IPS DF 4.7 (cell line): ENCODE measurements at regions not wholly inside any gene's neighbourhood (a gene's known extent, or its start where the extent isn't known, plus 50 kb on each side); places are given as distances from the start of the nearest gene placed in this dataset.
"Not testable (repeated sequence)": the region's sequence is repeated elsewhere in the genome, so short reads cannot be mapped to it uniquely, and the experiment has no call there.

ENCODE experiments used
- DNase-seq: peaks from one replicate; pipeline ENCODE4 v3.0.0-alpha.2; 2013; ENCODE audit warnings: low spot score; ENCODE audit errors: extremely low read depth

- no peak for DNase-seq
Measured at GRCh38 chr5:74404574-74405508, 235.7 kb downstream of the ENC1 start.

DNA sequence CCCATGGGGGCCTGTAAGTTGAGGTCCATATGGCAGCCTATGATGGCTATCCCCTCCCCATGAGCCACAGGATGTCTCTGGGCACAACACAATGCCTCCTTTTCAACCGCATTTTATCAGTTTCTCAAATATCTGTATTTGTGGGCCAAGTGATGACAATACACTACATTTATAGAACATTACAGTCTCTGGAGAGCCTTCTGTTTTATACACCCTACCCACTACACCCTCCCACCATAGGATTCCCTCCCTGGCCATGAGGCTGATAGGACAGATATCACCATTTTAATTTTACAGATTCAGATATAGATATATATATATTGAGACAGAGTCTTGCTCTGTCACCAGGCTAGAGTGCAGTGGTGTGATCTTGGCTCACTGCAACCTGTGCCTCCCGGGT lies 236.8 kb downstream of the ENC1 start:
- no peak for DNase-seq

GRCh38 chr5:74402553-74402952 lies 238.0 kb downstream of the ENC1 start:
- no peak for DNase-seq

GRCh38 chr5:74401946-74402320 lies 238.6 kb downstream of the ENC1 start:
- DNase-seq = no peak

DNA sequence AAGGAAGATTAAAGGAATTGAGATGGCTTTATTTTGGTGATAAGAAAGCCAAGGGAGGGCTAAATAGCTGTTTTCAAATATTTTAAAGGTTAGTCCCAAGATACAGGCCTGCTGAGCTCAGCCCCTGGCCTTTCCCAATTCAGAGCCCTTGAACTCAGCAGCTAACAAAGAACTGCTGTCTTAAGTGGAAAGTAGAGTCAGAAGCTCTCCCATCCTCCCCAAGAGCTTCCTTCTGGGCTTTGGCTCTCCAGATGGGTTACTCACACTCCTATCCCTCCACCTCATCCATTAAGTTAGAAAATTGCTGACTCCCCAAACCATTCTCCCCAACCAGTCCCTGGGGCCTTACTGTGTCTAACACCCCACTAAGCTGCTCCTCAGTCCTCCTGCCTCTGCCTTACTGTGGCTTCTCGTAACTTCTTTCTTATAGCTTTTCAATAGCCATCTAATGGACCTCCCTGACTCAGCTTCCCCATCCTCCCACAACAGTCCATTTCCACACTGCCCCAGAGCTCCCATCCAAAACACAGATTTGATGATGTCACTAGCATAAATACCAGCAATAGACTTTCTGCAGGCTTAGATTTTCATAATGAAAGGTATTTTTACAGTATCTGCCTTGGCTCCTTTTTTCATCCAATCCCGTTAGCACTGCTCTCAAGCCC lies 239.1 kb downstream of the ENC1 start:
- DNase-seq = no peak

DNA sequence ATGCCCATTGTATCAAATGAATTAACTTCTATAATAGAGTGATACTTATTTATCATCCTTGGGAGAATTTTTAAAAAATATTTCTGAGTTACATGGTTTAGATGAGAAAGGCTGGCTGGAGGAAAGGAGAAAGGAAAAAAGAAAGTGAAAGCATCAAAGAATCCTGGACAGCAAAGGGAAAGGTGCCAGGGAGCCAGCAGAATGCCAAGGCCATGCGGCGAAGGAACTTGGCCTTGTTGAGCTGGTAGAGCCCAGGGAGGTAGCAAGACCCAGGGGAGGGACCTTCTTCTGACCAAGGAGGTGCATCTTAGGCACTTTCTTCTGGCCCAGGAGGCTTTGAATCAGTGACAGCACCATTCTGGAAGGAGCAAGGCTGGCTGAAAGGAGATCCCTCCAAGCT lies 240.5 kb downstream of the ENC1 start:
- no peak for DNase-seq

DNA sequence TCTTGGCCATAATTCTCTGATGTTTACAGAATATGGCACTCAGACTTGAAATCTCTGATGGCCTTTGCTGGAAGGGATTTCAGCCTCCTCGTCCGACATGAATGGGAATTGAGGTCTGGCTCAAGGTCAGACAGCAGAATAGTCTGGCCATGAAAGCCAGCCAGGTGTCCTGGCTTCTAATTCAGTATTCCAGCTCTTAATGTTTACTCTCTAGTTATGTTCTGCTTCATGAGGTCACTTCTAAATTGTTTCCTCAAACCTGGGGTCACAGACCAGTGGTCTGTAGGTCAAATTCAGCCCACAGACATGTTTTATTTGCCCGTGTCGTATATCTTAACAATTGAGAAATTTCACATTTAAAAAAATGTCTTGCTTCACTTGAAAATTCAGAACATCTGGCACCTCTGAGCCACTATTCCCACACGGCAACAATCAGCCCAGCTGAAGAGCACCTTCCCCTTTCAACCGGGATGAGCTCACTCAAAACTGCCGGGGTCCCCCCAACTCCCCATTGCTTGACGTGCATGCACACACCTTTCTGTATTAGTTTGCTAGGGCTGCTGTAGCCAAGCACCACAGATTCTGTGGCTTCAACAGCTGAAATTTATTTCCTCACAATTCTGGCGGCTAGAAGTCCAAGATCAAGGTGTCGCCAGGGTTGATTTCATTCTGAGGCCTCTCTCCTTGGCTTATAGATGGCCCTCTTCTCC lies 243.5 kb downstream of the ENC1 start:
- DNase-seq = no peak

DNA sequence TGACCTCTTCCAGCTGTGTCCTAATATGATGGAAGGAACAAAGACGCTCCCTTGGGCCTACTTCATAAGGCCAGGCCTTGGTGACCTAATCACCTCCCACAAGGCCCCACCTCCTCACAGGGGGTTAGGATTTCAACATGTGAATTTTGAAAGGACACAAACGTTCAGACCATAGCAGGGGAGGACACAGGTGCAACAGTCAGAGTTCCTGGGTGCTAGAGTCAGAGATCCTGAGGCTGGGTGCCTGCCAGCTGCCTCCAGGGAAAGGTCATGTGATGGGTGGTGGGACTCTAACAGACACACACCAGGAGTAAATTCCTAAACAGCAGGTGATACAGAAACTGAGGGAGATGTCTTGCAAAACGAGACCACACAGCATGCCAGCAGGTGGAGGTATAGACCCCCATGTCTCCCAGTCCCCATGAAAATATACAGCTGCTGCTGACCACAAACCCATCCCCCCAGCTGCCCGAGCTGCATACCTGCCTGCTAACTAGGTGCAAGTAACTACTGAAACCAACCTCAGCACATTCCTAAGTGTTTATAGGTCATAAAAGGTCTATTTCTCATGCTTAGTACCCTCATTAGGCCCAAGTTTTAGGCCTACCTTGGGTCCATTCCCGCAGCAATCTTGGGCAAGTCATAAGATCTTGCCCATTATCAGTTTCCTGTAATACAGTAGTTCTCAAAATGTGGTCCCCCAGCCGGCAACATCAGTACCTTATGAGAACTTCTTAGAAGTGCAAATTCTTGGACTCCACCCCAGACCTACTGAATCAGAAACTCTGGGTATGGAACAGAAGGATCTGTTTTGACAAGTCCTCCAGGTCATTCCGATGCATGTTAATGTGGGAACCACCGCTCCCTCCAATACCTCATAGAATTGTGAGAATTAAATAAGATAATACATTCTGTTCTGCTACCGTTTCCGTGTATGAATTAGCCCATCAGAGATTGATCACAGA lies 245.3 kb downstream of the ENC1 start:
- peak; percentile 53 for DNase-seq

DNA sequence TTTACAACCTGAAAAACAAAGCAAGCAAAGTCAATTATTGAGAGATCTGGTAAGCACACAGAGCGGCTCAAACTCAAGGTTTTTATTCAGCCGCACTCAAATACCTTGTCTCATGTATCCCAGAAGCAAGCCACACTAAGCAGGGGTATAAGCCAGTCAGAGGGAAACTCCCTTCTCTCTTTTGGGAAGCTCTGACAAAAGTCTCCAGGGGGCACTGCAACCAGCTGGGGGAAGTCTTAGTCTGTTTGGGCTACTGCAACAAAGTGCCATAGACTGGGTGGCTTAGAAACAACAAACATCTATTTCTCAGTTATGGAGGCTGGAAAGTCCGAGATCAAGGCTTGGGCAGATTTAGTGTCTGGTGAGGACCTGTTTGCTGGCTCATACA lies 246.0 kb downstream of the ENC1 start:
- DNase-seq = no peak

DNA sequence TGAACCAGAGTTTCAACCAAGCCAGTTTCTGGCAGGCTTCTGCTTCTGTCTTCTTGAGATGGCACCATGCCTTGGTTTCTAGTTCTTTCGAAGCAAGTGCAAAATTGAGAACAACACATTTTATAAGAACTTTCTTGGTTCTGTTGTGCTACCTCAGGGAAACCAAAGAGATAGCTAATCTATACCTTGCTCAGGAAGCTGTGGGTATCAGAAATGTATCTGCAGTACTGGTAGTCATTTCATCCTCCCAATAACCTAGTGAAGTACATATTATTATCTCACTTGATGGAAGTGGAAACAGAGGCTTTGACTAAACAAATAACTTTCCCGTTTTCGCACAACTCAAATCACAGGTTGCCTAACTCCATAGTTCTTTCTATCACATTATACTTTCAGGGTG lies 246.6 kb downstream of the ENC1 start:
- DNase-seq = no peak

GRCh38 chr5:74392711-74393351 lies 247.7 kb downstream of the ENC1 start:
- DNase-seq = no peak

DNA sequence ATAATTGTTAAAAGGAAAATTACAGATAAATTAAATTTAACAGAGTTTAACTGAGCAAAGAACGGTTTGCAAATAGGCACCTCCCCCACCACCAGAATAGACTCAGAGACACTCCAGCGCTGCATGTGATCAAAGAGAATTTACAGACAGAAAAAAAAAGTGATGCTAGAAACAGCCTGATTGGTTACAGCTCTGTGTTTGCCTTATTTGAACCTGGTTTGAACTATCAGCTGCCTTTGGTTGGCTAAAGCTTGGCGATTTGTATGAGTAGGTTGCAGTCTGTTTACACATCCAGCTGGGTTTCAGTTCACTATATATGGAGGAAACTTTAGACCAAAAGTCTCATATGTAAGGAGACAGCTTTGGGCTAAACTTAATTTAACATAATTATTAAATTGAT lies 249.1 kb downstream of the ENC1 start:
- no peak for DNase-seq

- no peak for DNase-seq
Measured at GRCh38 chr5:74390822-74391221, 249.7 kb downstream of the ENC1 start.

DNA sequence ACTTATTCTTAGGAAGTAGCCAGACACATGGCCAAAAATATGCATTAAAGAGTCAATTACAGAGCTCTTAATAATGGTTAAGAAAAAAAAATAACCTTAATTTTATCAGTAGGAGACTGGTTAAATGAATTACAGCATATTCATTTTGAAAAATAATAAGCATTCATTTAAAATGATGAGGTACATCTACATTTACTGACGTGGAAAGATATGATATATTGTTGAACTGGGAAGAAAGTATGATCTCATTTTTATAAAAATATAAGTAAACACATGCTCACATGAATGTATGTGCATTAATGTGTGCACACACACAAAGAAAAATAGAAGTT lies 250.3 kb downstream of the ENC1 start:
- DNase-seq = no peak

- no peak for DNase-seq
Measured at GRCh38 chr5:74389531-74390305, 250.8 kb downstream of the ENC1 start.

GRCh38 chr5:74388411-74388810 lies 252.1 kb downstream of the ENC1 start:
- DNase-seq = not testable (repeated sequence)

- DNase-seq = no peak
Measured at GRCh38 chr5:74386571-74387334, 253.8 kb downstream of the ENC1 start.

GRCh38 chr5:74384851-74385250 lies 255.7 kb downstream of the ENC1 start:
- no peak for DNase-seq

GRCh38 chr5:74382987-74383593 lies 257.4 kb downstream of the ENC1 start:
- no peak for DNase-seq
